ENCODE measurements at regions not wholly inside any gene's neighbourhood (a gene's known extent, or its start where the extent isn't known, plus 50 kb on each side); places are given as distances from the start of the nearest gene placed in this dataset.

DNA sequence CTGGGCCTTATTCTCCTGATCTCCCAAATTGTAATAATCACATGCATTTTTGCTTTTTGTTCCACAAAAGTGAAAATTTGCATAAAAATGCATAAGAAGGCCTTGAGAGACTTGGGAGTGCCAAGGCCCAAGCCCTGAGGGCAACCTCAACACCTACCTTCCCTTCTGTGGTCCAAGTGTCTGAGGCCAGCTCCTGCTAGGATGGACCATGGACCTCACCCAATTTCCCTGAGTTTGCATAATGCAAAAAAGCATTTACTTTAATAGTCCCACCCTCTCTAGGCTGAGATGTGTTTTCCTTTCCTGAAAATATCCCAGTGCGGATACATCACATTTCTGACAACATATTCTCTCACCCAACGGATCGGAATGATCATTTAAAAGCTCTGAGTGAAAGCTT lies 194.1 kb upstream of the TENM4 start:
- TF ChIP-seq, protein P1, sequence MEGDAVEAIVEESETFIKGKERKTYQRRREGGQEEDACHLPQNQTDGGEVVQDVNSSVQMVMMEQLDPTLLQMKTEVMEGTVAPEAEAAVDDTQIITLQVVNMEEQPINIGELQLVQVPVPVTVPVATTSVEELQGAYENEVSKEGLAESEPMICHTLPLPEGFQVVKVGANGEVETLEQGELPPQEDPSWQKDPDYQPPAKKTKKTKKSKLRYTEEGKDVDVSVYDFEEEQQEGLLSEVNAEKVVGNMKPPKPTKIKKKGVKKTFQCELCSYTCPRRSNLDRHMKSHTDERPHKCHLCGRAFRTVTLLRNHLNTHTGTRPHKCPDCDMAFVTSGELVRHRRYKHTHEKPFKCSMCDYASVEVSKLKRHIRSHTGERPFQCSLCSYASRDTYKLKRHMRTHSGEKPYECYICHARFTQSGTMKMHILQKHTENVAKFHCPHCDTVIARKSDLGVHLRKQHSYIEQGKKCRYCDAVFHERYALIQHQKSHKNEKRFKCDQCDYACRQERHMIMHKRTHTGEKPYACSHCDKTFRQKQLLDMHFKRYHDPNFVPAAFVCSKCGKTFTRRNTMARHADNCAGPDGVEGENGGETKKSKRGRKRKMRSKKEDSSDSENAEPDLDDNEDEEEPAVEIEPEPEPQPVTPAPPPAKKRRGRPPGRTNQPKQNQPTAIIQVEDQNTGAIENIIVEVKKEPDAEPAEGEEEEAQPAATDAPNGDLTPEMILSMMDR (IDR thresholded peaks at IDR 0.05) = no peak
- TF ChIP-seq EP300 (IDR thresholded peaks at IDR 0.05) (no peak), POLR2A (IDR thresholded peaks at IDR 0.05) (no peak), POLR2AphosphoS5 (IDR thresholded peaks at IDR 0.05) (no peak)
